GM19438 (cell line): ENCODE measurements at regions not wholly inside any gene's neighbourhood (a gene's known extent, or its start where the extent isn't known, plus 50 kb on each side); places are given as distances from the start of the nearest gene placed in this dataset.

Experiments used
- ATAC-seq: cut with Tn5 transposase; IDR thresholded peaks from one replicate; pipeline ENCODE4 v1.9.1; 2021; ENCODE audit warnings: low read depth; ENCODE audit not compliant: unreplicated experiment

- ATAC-seq: no peak
These were observed 431.9 kb upstream of the GJE1 start for GRCh38 chr6:141700819-141701218.

GRCh38 chr6:141688916-141689315 lies 443.8 kb upstream of the GJE1 start:
- no peak for ATAC-seq

DNA sequence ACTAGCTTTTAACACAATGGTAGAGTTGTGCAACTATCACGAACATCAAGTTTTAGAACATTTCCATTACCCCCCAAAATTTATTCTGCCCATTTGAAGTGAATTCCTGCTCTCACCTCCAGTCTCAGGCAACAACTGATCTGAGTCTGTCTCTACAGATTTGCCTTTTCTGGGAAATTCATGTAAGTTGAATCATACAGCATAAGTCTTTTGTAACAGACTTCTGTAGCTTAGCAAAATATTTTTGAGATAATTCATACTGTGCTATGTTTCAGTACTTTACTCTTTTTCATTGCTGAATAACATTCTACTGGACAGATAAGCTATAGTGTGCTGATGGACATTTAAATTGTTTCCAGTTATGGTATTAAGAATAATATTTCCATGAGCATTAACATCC lies 447.3 kb upstream of the GJE1 start:
- no peak for ATAC-seq

DNA sequence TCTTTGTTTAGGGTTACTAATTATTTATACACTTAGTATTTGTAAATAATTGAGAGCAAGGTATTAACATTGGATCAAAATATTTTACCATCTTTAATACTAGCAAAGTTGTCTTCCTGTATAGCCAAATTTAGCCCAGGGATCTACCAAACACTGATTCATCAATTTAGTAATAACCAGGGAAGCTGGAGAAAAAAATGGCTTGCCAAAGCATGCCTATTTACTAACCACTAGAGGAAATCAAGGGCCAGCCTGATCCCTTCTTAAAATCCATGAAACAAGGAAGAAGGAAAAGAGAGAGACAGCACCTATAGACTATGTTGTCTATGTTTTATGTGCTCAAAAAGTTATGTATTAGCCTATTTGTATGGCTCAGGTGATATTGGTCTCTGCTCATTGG lies 450.3 kb upstream of the GJE1 start:
- ATAC-seq: no peak

GRCh38 chr6:141677598-141678211 lies 455.0 kb upstream of the GJE1 start:
- ATAC-seq: peak; percentile 69

DNA sequence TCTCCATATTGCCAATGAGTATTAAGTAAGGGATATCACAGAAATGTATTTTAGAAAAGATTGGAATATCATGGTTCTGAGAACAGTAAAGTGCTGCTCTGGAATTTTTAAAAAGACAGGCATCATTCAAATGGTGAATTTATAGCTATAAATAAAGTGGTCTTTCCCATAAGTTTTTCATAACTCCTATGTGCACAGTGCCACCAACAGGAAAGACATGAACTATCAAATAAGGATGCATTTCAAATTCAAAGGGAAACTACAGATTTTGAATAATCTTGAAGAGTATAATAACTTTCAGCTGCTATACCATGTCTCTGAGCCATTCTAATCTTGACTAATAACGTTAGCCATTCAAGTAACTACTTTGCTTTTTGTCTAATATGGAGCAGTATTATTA lies 456.8 kb upstream of the GJE1 start:
- no peak for ATAC-seq

DNA sequence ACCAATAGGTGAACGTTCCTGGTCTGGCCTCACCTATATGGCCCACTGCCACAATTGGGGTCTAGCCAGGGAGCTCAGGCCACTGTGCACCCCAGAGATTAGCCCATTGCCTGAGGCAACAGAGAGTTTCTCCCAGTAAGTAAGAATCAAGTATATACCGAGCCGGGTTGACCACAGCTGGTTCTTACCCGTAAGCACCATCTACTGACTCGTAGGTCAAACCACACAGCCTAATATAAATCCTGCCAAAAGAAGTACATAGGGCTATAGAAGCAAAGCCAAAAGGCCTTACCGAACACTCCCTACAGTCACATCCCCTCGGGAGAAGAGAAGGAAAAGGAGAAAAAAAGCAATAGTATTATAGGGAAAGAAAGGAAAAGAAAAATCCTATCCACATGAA lies 463.6 kb upstream of the GJE1 start:
- no peak for ATAC-seq

GRCh38 chr6:141667580-141668309 lies 465.0 kb upstream of the GJE1 start:
- ATAC-seq: no peak

DNA sequence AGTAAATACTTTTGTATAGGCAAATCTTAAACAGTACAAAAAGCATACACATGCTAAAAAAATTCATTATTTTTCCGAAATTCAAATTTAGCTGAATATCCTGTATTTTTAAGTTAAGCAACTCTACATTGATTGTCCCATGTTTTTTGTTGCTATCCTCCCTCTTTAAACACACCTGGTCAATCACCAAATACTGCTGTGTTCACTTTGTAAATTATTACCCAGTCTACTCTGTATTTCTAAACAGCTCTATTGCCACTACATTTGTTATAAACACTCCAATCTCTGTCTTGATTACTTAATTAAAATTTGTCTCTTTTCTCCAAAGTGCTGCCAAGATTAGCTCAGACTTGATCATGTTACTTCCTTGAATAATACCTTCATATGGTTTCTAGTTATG lies 466.5 kb upstream of the GJE1 start:
- ATAC-seq: no peak

- ATAC-seq: no peak
These were observed 468.0 kb upstream of the GJE1 start for GRCh38 chr6:141664744-141665143.

GRCh38 chr6:141659582-141659981 lies 473.1 kb upstream of the GJE1 start:
- no peak for ATAC-seq

DNA sequence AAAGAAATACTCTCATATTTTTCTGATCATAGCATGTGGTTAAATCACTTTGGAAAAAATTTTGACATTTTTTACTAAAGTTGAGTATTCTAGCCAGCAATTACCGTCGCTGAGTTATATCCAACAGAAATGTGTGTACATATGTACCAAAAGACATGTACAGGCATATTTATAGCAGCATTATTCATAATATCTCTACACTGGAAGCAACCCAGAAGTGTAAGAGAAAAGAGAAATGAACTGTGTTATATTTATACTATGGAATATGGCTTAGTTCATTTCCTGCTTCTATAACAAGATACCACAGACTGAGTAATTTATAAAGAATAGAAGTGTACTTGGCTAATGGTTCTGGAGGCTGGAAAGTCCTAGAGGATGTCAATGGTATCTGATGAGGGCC lies 474.0 kb upstream of the GJE1 start:
- ATAC-seq: no peak

DNA sequence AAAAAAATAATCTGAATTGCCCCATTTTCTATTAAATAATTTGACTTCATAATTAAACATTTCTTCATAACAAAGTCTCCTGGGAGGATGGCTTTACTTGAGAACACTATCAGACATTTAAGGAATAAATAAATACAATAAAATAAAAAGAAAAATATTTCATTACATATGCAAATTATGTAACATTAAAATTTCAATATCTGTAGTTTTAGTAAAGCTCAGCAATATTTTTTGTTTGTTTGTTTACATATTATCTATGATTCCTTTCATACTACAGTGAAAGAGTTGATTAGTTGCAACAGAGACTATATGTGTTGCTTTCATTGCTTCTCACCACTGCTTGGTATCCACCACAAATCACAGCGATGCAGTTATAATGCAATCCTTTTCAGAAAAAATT lies 474.9 kb upstream of the GJE1 start:
- ATAC-seq: no peak

DNA sequence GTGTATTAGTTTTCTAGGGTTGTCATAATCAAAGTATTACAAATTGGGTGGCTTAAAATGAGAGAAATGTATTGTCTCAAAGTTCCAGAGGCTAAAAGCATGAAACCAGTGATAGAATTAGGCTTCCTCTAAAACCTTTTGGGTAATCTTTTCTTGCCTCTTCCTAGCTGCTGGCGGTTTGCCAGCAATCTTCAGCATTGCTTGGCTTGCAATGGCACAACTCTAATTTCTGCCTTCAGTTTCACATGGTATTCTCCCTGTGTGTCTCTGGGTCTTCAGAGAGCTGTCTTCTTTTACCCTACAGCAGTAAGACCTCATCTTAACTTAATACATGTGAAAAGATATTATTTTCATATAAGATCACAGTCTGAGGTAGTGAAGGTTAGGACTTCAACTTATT lies 479.1 kb upstream of the GJE1 start:
- no peak for ATAC-seq

DNA sequence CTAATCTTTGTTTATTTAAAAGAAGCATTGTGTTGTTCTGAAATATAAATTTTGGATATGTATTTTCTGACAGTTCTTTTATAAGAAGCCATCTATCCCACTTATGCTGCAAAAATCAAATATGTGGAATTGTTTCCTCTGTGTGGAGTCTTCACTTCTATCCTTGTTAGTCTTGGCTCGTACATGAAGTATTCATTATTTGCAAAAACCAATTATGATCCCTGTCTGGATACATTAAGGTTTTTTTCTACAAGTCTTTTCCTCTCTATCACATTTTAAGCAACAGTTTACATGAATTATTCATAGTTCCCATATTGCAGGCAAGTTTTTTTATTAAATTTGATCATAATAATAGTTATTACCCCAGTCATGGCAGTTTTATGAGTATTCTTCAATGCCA lies 490.8 kb upstream of the GJE1 start:
- no peak for ATAC-seq

DNA sequence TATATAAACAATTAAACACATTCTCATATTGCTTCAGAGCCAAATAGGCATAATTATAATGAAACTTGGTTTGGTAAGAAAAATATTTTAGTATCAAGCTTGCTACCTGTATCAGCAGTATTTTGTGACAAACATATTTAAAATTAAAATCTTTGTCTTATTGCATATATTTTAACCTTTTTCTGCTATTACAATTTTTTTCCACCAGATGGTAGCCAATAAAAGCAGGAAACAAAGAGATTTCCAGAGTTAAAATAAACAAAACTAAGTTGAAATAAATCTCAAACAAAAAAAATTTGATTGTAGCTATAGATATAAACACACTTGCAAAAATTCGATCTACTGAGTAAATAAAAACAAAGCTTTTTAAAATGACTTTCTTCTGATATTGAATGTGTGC lies 491.3 kb upstream of the GJE1 start:
- ATAC-seq: no peak

DNA sequence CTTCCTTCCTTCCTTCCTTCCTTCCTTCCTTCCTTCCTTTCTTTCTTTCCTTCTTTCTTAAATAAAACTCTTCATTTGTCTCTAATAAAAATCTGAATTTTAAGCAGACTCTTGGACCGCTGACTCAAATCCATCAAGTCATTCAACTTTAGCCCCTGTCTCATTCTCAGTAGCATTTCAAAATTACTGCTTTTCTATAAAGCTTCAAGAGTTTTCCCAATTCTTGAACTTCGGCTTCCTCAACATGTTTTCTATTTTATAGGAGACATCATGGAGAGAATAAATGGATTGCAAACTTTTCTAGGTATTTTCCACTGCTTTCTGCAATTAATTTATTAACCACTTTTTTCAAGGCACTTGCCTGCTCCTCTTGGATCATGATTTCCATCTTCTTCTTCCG lies 497.1 kb upstream of the GJE1 start:
- no peak for ATAC-seq

DNA sequence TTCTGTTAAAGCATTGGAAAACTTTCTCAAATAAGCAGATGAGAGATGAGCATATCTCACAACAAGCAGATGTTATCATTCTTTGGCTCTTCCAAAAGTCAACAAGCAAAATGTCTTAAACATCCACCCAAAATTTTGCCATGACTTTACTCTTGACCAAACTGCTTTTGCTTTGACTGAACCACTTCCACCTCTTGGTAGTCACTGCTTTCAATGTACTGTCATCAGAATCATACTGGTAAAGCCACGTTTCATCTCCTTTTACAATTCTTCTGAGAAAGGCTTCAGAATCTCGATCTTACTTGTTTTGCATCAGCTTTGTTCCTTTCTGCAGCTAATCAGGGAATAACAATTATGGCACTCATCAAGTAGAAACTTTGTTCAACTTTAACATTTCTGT lies 498.5 kb upstream of the GJE1 start:
- no peak for ATAC-seq

- no peak for ATAC-seq
These were observed 508.4 kb upstream of the GJE1 start for GRCh38 chr6:141624301-141624700.

GRCh38 chr6:141618180-141618581 lies 514.5 kb upstream of the GJE1 start:
- no peak for ATAC-seq

DNA sequence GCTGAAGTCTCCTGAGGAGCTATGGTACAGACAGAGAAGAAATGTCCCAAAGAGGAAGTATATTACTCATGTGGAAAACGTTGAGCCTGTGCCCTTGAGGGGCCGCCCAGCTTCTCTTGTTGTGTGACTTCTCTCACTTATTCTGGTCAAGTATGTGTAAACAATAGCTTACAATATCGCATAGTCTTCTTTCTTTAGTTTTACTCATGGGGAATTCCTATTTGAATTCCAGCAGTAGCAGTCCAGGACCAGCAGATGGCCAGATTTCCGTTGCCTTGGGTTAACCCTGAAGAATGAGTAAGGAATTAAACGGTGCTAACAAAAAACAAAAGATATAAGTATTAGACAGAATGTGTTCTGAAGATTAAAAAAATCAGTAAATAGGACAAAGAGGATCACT lies 522.0 kb upstream of the GJE1 start:
- no peak for ATAC-seq

DNA sequence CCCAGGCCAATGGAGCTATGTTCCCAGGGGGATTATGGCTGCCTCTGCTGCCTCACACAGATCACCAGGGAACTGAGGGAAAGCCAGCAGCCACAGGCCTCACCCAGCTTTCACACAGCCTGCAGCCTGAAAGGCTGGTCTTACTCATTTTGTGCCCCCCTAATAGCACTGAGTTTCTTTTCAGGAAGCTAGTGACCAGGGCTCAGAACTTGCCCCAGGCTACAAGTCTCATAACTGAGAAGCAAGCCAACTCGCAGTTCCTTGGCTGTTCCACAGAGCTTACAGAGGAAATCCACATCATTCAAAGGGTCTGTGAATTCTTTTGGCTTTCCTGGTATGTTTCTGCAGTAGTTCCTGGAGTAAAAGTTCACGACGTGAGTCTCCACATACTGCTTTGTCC lies 524.8 kb upstream of the GJE1 start:
- no peak for ATAC-seq

GRCh38 chr6:141598487-141598886 lies 534.2 kb upstream of the GJE1 start:
- no peak for ATAC-seq
